ENCODE measurements at regions not wholly inside any gene's neighbourhood (a gene's known extent, or its start where the extent isn't known, plus 50 kb on each side); places are given as distances from the start of the nearest gene placed in this dataset.

DNA sequence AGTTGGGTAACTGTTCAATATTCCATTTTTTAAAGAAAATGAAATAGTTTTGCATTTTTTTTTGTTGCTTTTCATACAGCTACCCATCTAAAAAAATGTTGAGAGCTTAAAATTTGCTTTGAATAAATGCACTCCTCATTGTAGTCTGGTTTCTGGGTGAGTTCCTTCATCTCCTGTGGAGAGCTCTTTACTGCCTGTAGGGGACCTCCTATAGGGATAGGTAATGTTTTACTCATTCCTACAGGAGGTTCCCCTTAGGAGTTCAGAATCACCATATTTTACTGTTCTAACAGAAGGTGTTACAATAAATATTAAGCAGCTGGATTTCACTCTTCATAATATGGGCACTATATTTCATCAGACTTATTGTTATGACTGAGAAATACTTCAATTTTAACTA, 947.3 kb upstream of the CRIM1 start:
- CTCF ChIA-PET: interaction anchor here (0.6 to 1.6 kb wide), 2 partner anchors 1313 to 1735 kb away, joined by 3 to 5 read pairs; no protein-coding TSS in a partner anchor
- in situ Hi-C loops (cut with MboI): loop anchor here (5.0 to 25.0 kb wide), 2 partner anchors 1306 to 1721 kb away; no protein-coding TSS in a partner anchor
- RAD21 ChIA-PET (ENCODE audit: unreplicated experiment): no interaction called here
- Histone ChIP-seq H3K4me1 (ENCODE audit: control insufficient read depth, insufficient read depth, low read length) (no peaks in the 10 kb centered on the region), H3K9ac (ENCODE audit: control insufficient read depth, insufficient read depth, low read length) (no peak overlapping the region), H3K79me2 (ENCODE audit: control insufficient read depth, insufficient read depth, low read length) (no peaks in the 10 kb centered on the region), H2AFZ (ENCODE audit: control insufficient read depth, low read depth, low read length) (no peak overlapping the region), H3K4me2 (ENCODE audit: control insufficient read depth, insufficient read depth) (no peak overlapping the region), H3K36me3 (ENCODE audit: control insufficient read depth in 2 of 2, insufficient read depth in 2 of 2, low read length in 1 of 2) (no peaks in the 10 kb centered on the region), H4K20me1 (ENCODE audit: control insufficient read depth, insufficient read depth) (no peaks in the 10 kb centered on the region), H3K27ac (ENCODE audit: control insufficient read depth, insufficient read depth) (no peak overlapping the region), H3K4me3 (no peak overlapping the region), H3K9me3 (replicated peaks; ENCODE audit: control insufficient read depth, insufficient read depth, low read length) (no peaks in the 10 kb centered on the region), H3K27me3 (replicated peaks in 1 of 2; ENCODE audit: control insufficient read depth in 2 of 2, insufficient read depth in 2 of 2, low read length in 1 of 2) (no peaks in the 10 kb centered on the region)
- POLR2A ChIA-PET: interaction anchor here (0.7 kb wide), 1 partner anchor 8 kb away, joined by 3 read pairs; no protein-coding TSS in a partner anchor
- no peak for DNase-seq (ENCODE audit: low read depth, low spot score)
- intact Hi-C loops (cut with micrococcal nuclease; ENCODE audit: unreplicated experiment): no loop called here
- no peak for ATAC-seq
- SMC1A ChIA-PET (ENCODE audit: uncharacterized antibody, unreplicated experiment): interaction anchor here (0.6 kb wide), 1 partner anchor 44 kb away, joined by 3 read pairs; no protein-coding TSS in a partner anchor
- no TSS peak for BruUV-seq (replicated peaks)
- no peak for FAIRE-seq
- TF ChIP-seq, protein P1, sequence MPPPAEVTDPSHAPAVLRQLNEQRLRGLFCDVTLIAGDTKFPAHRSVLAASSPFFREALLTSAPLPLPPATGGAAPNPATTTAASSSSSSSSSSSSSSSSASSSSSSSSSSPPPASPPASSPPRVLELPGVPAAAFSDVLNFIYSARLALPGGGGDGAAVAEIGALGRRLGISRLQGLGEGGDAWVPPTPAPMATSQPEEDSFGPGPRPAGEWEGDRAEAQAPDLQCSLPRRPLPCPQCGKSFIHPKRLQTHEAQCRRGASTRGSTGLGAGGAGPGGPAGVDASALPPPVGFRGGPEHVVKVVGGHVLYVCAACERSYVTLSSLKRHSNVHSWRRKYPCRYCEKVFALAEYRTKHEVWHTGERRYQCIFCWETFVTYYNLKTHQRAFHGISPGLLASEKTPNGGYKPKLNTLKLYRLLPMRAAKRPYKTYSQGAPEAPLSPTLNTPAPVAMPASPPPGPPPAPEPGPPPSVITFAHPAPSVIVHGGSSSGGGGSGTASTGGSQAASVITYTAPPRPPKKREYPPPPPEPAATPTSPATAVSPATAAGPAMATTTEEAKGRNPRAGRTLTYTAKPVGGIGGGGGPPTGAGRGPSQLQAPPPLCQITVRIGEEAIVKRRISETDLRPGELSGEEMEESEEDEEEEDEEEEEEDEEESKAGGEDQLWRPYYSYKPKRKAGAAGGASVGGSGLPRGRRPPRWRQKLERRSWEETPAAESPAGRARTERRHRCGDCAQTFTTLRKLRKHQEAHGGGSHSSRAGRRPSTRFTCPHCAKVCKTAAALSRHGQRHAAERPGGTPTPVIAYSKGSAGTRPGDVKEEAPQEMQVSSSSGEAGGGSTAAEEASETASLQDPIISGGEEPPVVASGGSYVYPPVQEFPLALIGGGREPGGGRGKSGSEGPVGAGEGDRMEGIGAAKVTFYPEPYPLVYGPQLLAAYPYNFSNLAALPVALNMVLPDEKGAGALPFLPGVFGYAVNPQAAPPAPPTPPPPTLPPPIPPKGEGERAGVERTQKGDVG (CRISPR knock-in tag; IDR thresholded peaks at IDR 0.05): no peak
- TF ChIP-seq, protein P2, sequence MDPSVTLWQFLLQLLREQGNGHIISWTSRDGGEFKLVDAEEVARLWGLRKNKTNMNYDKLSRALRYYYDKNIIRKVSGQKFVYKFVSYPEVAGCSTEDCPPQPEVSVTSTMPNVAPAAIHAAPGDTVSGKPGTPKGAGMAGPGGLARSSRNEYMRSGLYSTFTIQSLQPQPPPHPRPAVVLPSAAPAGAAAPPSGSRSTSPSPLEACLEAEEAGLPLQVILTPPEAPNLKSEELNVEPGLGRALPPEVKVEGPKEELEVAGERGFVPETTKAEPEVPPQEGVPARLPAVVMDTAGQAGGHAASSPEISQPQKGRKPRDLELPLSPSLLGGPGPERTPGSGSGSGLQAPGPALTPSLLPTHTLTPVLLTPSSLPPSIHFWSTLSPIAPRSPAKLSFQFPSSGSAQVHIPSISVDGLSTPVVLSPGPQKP (IDR thresholded peaks at IDR 0.05; ENCODE audit: low read depth, low read length): no peak
- no peak for TF ChIP-seq TCF3 (IDR thresholded peaks at IDR 0.05; ENCODE audit: borderline replicate concordance, insufficient read depth, low read depth, low read length)
- TF ChIP-seq, protein P3, sequence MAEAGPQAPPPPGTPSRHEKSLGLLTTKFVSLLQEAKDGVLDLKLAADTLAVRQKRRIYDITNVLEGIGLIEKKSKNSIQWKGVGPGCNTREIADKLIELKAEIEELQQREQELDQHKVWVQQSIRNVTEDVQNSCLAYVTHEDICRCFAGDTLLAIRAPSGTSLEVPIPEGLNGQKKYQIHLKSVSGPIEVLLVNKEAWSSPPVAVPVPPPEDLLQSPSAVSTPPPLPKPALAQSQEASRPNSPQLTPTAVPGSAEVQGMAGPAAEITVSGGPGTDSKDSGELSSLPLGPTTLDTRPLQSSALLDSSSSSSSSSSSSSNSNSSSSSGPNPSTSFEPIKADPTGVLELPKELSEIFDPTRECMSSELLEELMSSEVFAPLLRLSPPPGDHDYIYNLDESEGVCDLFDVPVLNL (IDR thresholded peaks at IDR 0.05; ENCODE audit: low read depth, low read length): no peak
- TF ChIP-seq PAX8 (IDR thresholded peaks at IDR 0.05): no peak
- no peak for TF ChIP-seq IRF4 (IDR thresholded peaks at IDR 0.05; ENCODE audit: low read depth, low read length)
- no peak for TF ChIP-seq SIX5 (IDR thresholded peaks at IDR 0.05; ENCODE audit: low read depth, low read length, severe bottlenecking)
- TF ChIP-seq, protein P4, sequence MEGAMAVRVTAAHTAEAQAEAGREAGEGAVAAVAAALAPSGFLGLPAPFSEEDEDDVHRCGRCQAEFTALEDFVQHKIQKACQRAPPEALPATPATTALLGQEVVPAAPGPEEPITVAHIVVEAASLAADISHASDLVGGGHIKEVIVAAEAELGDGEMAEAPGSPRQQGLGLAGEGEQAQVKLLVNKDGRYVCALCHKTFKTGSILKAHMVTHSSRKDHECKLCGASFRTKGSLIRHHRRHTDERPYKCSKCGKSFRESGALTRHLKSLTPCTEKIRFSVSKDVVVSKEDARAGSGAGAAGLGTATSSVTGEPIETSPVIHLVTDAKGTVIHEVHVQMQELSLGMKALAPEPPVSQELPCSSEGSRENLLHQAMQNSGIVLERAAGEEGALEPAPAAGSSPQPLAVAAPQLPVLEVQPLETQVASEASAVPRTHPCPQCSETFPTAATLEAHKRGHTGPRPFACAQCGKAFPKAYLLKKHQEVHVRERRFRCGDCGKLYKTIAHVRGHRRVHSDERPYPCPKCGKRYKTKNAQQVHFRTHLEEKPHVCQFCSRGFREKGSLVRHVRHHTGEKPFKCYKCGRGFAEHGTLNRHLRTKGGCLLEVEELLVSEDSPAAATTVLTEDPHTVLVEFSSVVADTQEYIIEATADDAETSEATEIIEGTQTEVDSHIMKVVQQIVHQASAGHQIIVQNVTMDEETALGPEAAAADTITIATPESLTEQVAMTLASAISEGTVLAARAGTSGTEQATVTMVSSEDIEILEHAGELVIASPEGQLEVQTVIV (IDR thresholded peaks at IDR 0.05; ENCODE audit: borderline replicate concordance, partially characterized antibody): no peak
- TF ChIP-seq, protein P5, sequence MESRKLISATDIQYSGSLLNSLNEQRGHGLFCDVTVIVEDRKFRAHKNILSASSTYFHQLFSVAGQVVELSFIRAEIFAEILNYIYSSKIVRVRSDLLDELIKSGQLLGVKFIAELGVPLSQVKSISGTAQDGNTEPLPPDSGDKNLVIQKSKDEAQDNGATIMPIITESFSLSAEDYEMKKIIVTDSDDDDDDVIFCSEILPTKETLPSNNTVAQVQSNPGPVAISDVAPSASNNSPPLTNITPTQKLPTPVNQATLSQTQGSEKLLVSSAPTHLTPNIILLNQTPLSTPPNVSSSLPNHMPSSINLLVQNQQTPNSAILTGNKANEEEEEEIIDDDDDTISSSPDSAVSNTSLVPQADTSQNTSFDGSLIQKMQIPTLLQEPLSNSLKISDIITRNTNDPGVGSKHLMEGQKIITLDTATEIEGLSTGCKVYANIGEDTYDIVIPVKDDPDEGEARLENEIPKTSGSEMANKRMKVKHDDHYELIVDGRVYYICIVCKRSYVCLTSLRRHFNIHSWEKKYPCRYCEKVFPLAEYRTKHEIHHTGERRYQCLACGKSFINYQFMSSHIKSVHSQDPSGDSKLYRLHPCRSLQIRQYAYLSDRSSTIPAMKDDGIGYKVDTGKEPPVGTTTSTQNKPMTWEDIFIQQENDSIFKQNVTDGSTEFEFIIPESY (IDR thresholded peaks at IDR 0.05): no peak
- no peak for TF ChIP-seq POLR2A (IDR thresholded peaks at IDR 0.05; ENCODE audit: low read depth, low read length)
- no peak for TF ChIP-seq ESRRA (IDR thresholded peaks at IDR 0.05; ENCODE audit: low read length)
- TF ChIP-seq, protein P6, sequence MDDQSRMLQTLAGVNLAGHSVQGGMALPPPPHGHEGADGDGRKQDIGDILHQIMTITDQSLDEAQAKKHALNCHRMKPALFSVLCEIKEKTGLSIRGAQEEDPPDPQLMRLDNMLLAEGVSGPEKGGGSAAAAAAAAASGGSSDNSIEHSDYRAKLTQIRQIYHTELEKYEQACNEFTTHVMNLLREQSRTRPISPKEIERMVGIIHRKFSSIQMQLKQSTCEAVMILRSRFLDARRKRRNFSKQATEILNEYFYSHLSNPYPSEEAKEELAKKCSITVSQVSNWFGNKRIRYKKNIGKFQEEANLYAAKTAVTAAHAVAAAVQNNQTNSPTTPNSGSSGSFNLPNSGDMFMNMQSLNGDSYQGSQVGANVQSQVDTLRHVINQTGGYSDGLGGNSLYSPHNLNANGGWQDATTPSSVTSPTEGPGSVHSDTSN (IDR thresholded peaks at IDR 0.05; ENCODE audit: insufficient replicate concordance, low read depth, low read length): no peak
- TF ChIP-seq NR2F1 (conservative IDR thresholded peaks at IDR 0.05): no peak
- no peak for TF ChIP-seq DPF2 (IDR thresholded peaks at IDR 0.05)

Measured in GM12878 (cell line).